HCT116 (cell line): ENCODE measurements at regions not wholly inside any gene's neighbourhood (a gene's known extent, or its start where the extent isn't known, plus 50 kb on each side); places are given as distances from the start of the nearest gene placed in this dataset.

ENCODE experiments used
- ATAC-seq: fragments of 200-7000 bp; cut with Tn5 transposase; 2 replicates; pipeline ENCODE4 v1.9.1; 2020; ENCODE audit warnings: mild to moderate bottlenecking, moderate library complexity
- BruUV-seq: library from RNA; stranded (reverse); fragments of 400-500 nt; replicated peaks from 2 replicates; lab custom pipeline; 2021; lab: Mats Ljungman, UMichigan
- CTCF ChIA-PET: fragments of 300-600 bp; sonication (Branson Sonifier 250); formaldehyde crosslinking; loops from one replicate; lab custom pipeline; 2021; ENCODE audit warnings: antibody characterized with exemption; lab: Charles Lee
- POLR2A ChIA-PET: fragments of 300-600, 350-600 bp; sonication (Branson Sonifier 250); formaldehyde crosslinking; loops from one replicate; lab custom pipeline; 2021; ENCODE audit warnings: antibody characterized with exemption; lab: Charles Lee
- RAD21 ChIA-PET, 2 experiments: fragments of 300-600 bp; sonication (Branson Sonifier 250); formaldehyde crosslinking; loops; one replicate each; lab custom pipeline; 2023; ENCODE audit warnings: low total read pairs in 2 of 2; ENCODE audit not compliant: uncharacterized antibody in 2 of 2, unreplicated experiment in 2 of 2, low non-redundant PET in 1 of 2; lab: Charles Lee
- DNase-seq: peaks from one replicate; pipeline ENCODE4 v3.0.0-alpha.2; 2010; ENCODE audit warnings: low read depth, low spot score
- H2AFZ ChIP-seq: fragments of 200-600 bp; shearing (Covaris generic), sonication (generic); 2 replicates; pipeline ENCODE4 v1.6.1; 2017; ENCODE audit warnings: low read depth, mixed run types, mixed read lengths, antibody characterized with exemption, low read length; ENCODE audit not compliant: poor library complexity, severe bottlenecking
- H3K27ac ChIP-seq: 2 replicates; pipeline ENCODE4 v1.5.1; 2012; ENCODE audit warnings: low read depth, low read length
- H3K27me3 ChIP-seq: fragments of 200-600 bp; sonication (generic); 2 replicates; pipeline ENCODE4 v1.6.1; 2016; ENCODE audit warnings: mixed run types, low read length, mixed read lengths; ENCODE audit not compliant: insufficient read depth
- H3K36me3 ChIP-seq, 2 experiments: fragments of 200-500 bp in 1 of 2; fragments of 200-600 bp in 1 of 2; sonication (Bioruptor generic) in 1 of 2; sonication (generic) in 1 of 2; 2 replicates each; pipeline versions ENCODE4 v1.5.1 to v1.6.1; 2014 to 2016; ENCODE audit warnings: low read length in 2 of 2, inconsistent platforms in 1 of 2, mixed read lengths in 1 of 2, mixed run types in 1 of 2; ENCODE audit not compliant: insufficient read depth in 2 of 2, control insufficient read depth in 1 of 2
- H3K4me1 ChIP-seq, 2 experiments: fragments of 200-600 bp in 1 of 2; sonication (generic) in 1 of 2; 2 replicates each; pipeline versions ENCODE4 v1.5.1 to v1.6.1; 2012 to 2017; ENCODE audit warnings: low read length in 2 of 2, inconsistent platforms in 1 of 2, mild to moderate bottlenecking in 1 of 2, mixed read lengths in 1 of 2, mixed run types in 1 of 2, moderate library complexity in 1 of 2; ENCODE audit not compliant: insufficient read depth in 2 of 2, control insufficient read depth in 1 of 2
- H3K4me2 ChIP-seq: fragments of 200-600 bp; sonication (generic); 2 replicates; pipeline ENCODE4 v1.6.1; 2017; ENCODE audit warnings: mixed run types, low read length, mixed read lengths
- H3K4me3 ChIP-seq, 2 experiments: fragments of 200-600 bp in 1 of 2; sonication (generic) in 1 of 2; replicated peaks in 1 of 2; 2 replicates each; pipeline ENCODE4 v1.5.1; 2011 to 2016; ENCODE audit warnings: low read length in 2 of 2, control low read depth in 1 of 2, low read depth in 1 of 2, mild to moderate bottlenecking in 1 of 2, mixed read lengths in 1 of 2, mixed run types in 1 of 2
- H3K79me2 ChIP-seq: fragments of 200-600 bp; sonication (generic); 2 replicates; pipeline ENCODE4 v1.6.1; 2017; ENCODE audit warnings: mild to moderate bottlenecking, mixed run types, low read length, moderate library complexity, mixed read lengths; ENCODE audit not compliant: insufficient read depth
- H3K9ac ChIP-seq: fragments of 200-600 bp; sonication (generic); 2 replicates; pipeline ENCODE4 v1.6.1; 2016; ENCODE audit warnings: low read length, mixed read lengths
- H3K9me2 ChIP-seq: fragments of 200-600 bp; sonication (generic), shearing (Covaris generic); 2 replicates; pipeline ENCODE4 v1.6.1; 2017; ENCODE audit warnings: mixed run types, mild to moderate bottlenecking, moderate library complexity; ENCODE audit not compliant: insufficient read depth
- H3K9me3 ChIP-seq, 2 experiments: fragments of 200-500 bp in 1 of 2; fragments of 200-600 bp in 1 of 2; sonication (Bioruptor generic) in 1 of 2; sonication (generic) in 1 of 2; 2 replicates each; pipeline ENCODE4 v1.6.1; 2014 to 2017; ENCODE audit warnings: low read length in 2 of 2, mixed read lengths in 2 of 2, inconsistent platforms in 1 of 2, low read depth in 1 of 2, mild to moderate bottlenecking in 1 of 2, mixed run types in 1 of 2, moderate library complexity in 1 of 2; ENCODE audit not compliant: control insufficient read depth in 1 of 2, insufficient read depth in 1 of 2
- H4K20me1 ChIP-seq: fragments of 200-600 bp; sonication (generic), shearing (Covaris generic); 2 replicates; pipeline ENCODE4 v1.6.1; 2017; ENCODE audit warnings: mixed run types, mild to moderate bottlenecking, moderate library complexity; ENCODE audit not compliant: insufficient read depth
- CBX3 ChIP-seq: IDR thresholded peaks from 2 replicates; pipeline ENCODE4 v1.6.1; 2012; ENCODE audit warnings: low read depth
- ELF1 ChIP-seq: IDR thresholded peaks from 2 replicates; pipeline ENCODE4 v1.6.1; 2012; ENCODE audit warnings: low read depth, borderline replicate concordance
- POLR2A ChIP-seq: IDR thresholded peaks from 2 replicates; pipeline ENCODE4 v1.7.0; 2011; ENCODE audit warnings: borderline replicate concordance; ENCODE audit not compliant: insufficient read depth, insufficient read length; ENCODE audit errors: extremely low read depth
- SIN3A ChIP-seq: IDR thresholded peaks from 2 replicates; pipeline ENCODE4 v1.6.1; 2012; ENCODE audit warnings: low read depth
- SRF ChIP-seq: IDR thresholded peaks from 2 replicates; pipeline ENCODE4 v1.6.1; 2012; ENCODE audit warnings: low read depth
- TCF7L2 ChIP-seq: IDR thresholded peaks from 2 replicates; pipeline ENCODE4 v1.7.0; 2011; ENCODE audit warnings: borderline replicate concordance, inconsistent platforms; ENCODE audit not compliant: insufficient read depth, insufficient read length; ENCODE audit errors: extremely low read depth
- intact Hi-C: fragments of 100-400 bp; cut with micrococcal nuclease; formaldehyde crosslinking; loops from 2 replicates; pipeline ENCODE4 v1.10.0; 2022
- TF ChIP-seq, protein P1 (sequence below): IDR thresholded peaks from 2 replicates; pipeline ENCODE4 v1.6.1; 2012; ENCODE audit warnings: low read depth
- TF ChIP-seq, protein P2 (sequence below): IDR thresholded peaks from 2 replicates; pipeline ENCODE4 v1.6.1; 2011; ENCODE audit warnings: mild to moderate bottlenecking, low read length, moderate library complexity; ENCODE audit not compliant: insufficient replicate concordance; ENCODE audit errors: extremely low read depth
- TF ChIP-seq, protein P3 (sequence below): IDR thresholded peaks from 2 replicates; pipeline ENCODE4 v1.6.1; 2012
- TF ChIP-seq, protein P4 (sequence below): IDR thresholded peaks from 2 replicates; pipeline ENCODE4 v1.6.1; 2012
- TF ChIP-seq, protein P5 (sequence below), 3 experiments: fragments of 200-600 bp in 1 of 3; sonication (generic) in 1 of 3; IDR thresholded peaks in 2 of 3; conservative IDR thresholded peaks in 1 of 3; 2 replicates each; pipeline ENCODE4 v1.5.1; 2012 to 2017; ENCODE audit warnings: low read depth in 2 of 3, low read length in 2 of 3, antibody characterized with exemption in 1 of 3, borderline replicate concordance in 1 of 3, control low read depth in 1 of 3, mild to moderate bottlenecking in 1 of 3, mixed read lengths in 1 of 3, mixed run types in 1 of 3, moderate library complexity in 1 of 3; ENCODE audit not compliant: insufficient read depth in 1 of 3

DNA sequence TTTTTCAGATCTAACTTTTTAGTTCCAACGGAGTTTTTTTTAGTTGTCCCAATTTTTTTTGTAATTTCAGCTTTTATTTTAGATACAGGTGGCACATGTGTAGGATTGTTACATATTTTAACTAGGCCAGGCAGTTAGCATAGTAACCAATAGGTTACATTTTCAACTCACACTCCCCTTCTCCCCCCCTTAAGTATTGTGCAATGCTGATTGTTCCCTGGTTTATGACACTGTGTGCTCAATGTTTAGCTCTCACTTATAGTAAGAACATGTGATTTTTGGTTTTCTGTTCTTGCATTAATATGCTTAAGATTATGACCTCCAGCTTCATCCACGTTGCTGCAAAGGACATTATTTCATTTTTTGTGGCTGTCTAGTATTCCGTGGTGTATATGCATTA, 503.2 kb downstream of the CDH9 start:
- H4K20me1 ChIP-seq, result no peaks in the 10 kb centered on the region; the same call in 1 of the 2 replicates
- POLR2A ChIA-PET, result no interaction called here
- H3K9me3 ChIP-seq, result peaks cover 10 to 24% of the 10 kb centered on the region in 2 experiments; a peak in 2 of 4 replicates
- intact Hi-C loops, result no loop called here
- no TSS peak for BruUV-seq
- RAD21 ChIA-PET, result no interaction called here
- DNase-seq, result no peak
- no peak overlapping the region for H2AFZ ChIP-seq
- no peaks in the 10 kb centered on the region for H3K4me1 ChIP-seq
- no peak overlapping the region for H3K9ac ChIP-seq
- no peaks in the 10 kb centered on the region for H3K9me2 ChIP-seq
- no peak overlapping the region for H3K4me3 ChIP-seq
- no peaks in the 10 kb centered on the region for H3K36me3 ChIP-seq
- H3K79me2 ChIP-seq, result no peaks in the 10 kb centered on the region
- no peaks in the 10 kb centered on the region for H3K27me3 ChIP-seq
- CTCF ChIA-PET, result no interaction called here
- TF ChIP-seq, protein P1, sequence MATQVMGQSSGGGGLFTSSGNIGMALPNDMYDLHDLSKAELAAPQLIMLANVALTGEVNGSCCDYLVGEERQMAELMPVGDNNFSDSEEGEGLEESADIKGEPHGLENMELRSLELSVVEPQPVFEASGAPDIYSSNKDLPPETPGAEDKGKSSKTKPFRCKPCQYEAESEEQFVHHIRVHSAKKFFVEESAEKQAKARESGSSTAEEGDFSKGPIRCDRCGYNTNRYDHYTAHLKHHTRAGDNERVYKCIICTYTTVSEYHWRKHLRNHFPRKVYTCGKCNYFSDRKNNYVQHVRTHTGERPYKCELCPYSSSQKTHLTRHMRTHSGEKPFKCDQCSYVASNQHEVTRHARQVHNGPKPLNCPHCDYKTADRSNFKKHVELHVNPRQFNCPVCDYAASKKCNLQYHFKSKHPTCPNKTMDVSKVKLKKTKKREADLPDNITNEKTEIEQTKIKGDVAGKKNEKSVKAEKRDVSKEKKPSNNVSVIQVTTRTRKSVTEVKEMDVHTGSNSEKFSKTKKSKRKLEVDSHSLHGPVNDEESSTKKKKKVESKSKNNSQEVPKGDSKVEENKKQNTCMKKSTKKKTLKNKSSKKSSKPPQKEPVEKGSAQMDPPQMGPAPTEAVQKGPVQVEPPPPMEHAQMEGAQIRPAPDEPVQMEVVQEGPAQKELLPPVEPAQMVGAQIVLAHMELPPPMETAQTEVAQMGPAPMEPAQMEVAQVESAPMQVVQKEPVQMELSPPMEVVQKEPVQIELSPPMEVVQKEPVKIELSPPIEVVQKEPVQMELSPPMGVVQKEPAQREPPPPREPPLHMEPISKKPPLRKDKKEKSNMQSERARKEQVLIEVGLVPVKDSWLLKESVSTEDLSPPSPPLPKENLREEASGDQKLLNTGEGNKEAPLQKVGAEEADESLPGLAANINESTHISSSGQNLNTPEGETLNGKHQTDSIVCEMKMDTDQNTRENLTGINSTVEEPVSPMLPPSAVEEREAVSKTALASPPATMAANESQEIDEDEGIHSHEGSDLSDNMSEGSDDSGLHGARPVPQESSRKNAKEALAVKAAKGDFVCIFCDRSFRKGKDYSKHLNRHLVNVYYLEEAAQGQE, result no peak
- TF ChIP-seq, protein P2, sequence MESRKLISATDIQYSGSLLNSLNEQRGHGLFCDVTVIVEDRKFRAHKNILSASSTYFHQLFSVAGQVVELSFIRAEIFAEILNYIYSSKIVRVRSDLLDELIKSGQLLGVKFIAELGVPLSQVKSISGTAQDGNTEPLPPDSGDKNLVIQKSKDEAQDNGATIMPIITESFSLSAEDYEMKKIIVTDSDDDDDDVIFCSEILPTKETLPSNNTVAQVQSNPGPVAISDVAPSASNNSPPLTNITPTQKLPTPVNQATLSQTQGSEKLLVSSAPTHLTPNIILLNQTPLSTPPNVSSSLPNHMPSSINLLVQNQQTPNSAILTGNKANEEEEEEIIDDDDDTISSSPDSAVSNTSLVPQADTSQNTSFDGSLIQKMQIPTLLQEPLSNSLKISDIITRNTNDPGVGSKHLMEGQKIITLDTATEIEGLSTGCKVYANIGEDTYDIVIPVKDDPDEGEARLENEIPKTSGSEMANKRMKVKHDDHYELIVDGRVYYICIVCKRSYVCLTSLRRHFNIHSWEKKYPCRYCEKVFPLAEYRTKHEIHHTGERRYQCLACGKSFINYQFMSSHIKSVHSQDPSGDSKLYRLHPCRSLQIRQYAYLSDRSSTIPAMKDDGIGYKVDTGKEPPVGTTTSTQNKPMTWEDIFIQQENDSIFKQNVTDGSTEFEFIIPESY, result no peak
- no peak for TF ChIP-seq POLR2A
- no peak for TF ChIP-seq CBX3
- TF ChIP-seq, protein P3, sequence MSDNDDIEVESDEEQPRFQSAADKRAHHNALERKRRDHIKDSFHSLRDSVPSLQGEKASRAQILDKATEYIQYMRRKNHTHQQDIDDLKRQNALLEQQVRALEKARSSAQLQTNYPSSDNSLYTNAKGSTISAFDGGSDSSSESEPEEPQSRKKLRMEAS, result no peak
- TF ChIP-seq ELF1, result no peak
- TF ChIP-seq, protein P4, sequence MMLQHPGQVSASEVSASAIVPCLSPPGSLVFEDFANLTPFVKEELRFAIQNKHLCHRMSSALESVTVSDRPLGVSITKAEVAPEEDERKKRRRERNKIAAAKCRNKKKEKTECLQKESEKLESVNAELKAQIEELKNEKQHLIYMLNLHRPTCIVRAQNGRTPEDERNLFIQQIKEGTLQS, result no peak
- no peak for TF ChIP-seq SRF
- TF ChIP-seq SIN3A, result no peak
- TF ChIP-seq, protein P5, sequence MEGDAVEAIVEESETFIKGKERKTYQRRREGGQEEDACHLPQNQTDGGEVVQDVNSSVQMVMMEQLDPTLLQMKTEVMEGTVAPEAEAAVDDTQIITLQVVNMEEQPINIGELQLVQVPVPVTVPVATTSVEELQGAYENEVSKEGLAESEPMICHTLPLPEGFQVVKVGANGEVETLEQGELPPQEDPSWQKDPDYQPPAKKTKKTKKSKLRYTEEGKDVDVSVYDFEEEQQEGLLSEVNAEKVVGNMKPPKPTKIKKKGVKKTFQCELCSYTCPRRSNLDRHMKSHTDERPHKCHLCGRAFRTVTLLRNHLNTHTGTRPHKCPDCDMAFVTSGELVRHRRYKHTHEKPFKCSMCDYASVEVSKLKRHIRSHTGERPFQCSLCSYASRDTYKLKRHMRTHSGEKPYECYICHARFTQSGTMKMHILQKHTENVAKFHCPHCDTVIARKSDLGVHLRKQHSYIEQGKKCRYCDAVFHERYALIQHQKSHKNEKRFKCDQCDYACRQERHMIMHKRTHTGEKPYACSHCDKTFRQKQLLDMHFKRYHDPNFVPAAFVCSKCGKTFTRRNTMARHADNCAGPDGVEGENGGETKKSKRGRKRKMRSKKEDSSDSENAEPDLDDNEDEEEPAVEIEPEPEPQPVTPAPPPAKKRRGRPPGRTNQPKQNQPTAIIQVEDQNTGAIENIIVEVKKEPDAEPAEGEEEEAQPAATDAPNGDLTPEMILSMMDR (IDR thresholded peaks at IDR 0.05 in 2 of 3, conservative IDR thresholded peaks at IDR 0.05 in 1 of 3; ENCODE audit: borderline replicate concordance in 1 of 3, insufficient read depth in 1 of 3, low read depth in 2 of 3, low read length in 2 of 3), result no peak
- TF ChIP-seq TCF7L2, result no peak
- TF ChIP-seq, all 23 proteins: peak for 0
- no peak overlapping the region for H3K4me2 ChIP-seq
- ATAC-seq, result no peak
- no peak overlapping the region for H3K27ac ChIP-seq
